HCT116 (cell line): ENCODE measurements at regions not wholly inside any gene's neighbourhood (a gene's known extent, or its start where the extent isn't known, plus 50 kb on each side); places are given as distances from the start of the nearest gene placed in this dataset.

Source experiments
- ATAC-seq: fragments of 200-7000 bp; cut with Tn5 transposase; 2 replicates; pipeline ENCODE4 v1.9.1; 2020; ENCODE audit warnings: mild to moderate bottlenecking, moderate library complexity
- BruUV-seq: library from RNA; stranded (reverse); fragments of 400-500 nt; replicated peaks from 2 replicates; lab custom pipeline; 2021; lab: Mats Ljungman, UMichigan
- CTCF ChIA-PET: fragments of 300-600 bp; sonication (Branson Sonifier 250); formaldehyde crosslinking; loops from one replicate; lab custom pipeline; 2021; ENCODE audit warnings: antibody characterized with exemption; lab: Charles Lee
- POLR2A ChIA-PET: fragments of 300-600, 350-600 bp; sonication (Branson Sonifier 250); formaldehyde crosslinking; loops from one replicate; lab custom pipeline; 2021; ENCODE audit warnings: antibody characterized with exemption; lab: Charles Lee
- RAD21 ChIA-PET, 2 experiments: fragments of 300-600 bp; sonication (Branson Sonifier 250); formaldehyde crosslinking; loops; one replicate each; lab custom pipeline; 2023; ENCODE audit warnings: low total read pairs in 2 of 2; ENCODE audit not compliant: uncharacterized antibody in 2 of 2, unreplicated experiment in 2 of 2, low non-redundant PET in 1 of 2; lab: Charles Lee
- DNase-seq: peaks from one replicate; pipeline ENCODE4 v3.0.0-alpha.2; 2010; ENCODE audit warnings: low read depth, low spot score
- H2AFZ ChIP-seq: fragments of 200-600 bp; shearing (Covaris generic), sonication (generic); 2 replicates; pipeline ENCODE4 v1.6.1; 2017; ENCODE audit warnings: low read depth, mixed run types, mixed read lengths, antibody characterized with exemption, low read length; ENCODE audit not compliant: poor library complexity, severe bottlenecking
- H3K27ac ChIP-seq: 2 replicates; pipeline ENCODE4 v1.5.1; 2012; ENCODE audit warnings: low read depth, low read length
- H3K27me3 ChIP-seq: fragments of 200-600 bp; sonication (generic); 2 replicates; pipeline ENCODE4 v1.6.1; 2016; ENCODE audit warnings: mixed run types, low read length, mixed read lengths; ENCODE audit not compliant: insufficient read depth
- H3K36me3 ChIP-seq, 2 experiments: fragments of 200-500 bp in 1 of 2; fragments of 200-600 bp in 1 of 2; sonication (Bioruptor generic) in 1 of 2; sonication (generic) in 1 of 2; 2 replicates each; pipeline versions ENCODE4 v1.5.1 to v1.6.1; 2014 to 2016; ENCODE audit warnings: low read length in 2 of 2, inconsistent platforms in 1 of 2, mixed read lengths in 1 of 2, mixed run types in 1 of 2; ENCODE audit not compliant: insufficient read depth in 2 of 2, control insufficient read depth in 1 of 2
- H3K4me1 ChIP-seq, 2 experiments: fragments of 200-600 bp in 1 of 2; sonication (generic) in 1 of 2; 2 replicates each; pipeline versions ENCODE4 v1.5.1 to v1.6.1; 2012 to 2017; ENCODE audit warnings: low read length in 2 of 2, inconsistent platforms in 1 of 2, mild to moderate bottlenecking in 1 of 2, mixed read lengths in 1 of 2, mixed run types in 1 of 2, moderate library complexity in 1 of 2; ENCODE audit not compliant: insufficient read depth in 2 of 2, control insufficient read depth in 1 of 2
- H3K4me2 ChIP-seq: fragments of 200-600 bp; sonication (generic); 2 replicates; pipeline ENCODE4 v1.6.1; 2017; ENCODE audit warnings: mixed run types, low read length, mixed read lengths
- H3K4me3 ChIP-seq, 2 experiments: fragments of 200-600 bp in 1 of 2; sonication (generic) in 1 of 2; replicated peaks in 1 of 2; 2 replicates each; pipeline ENCODE4 v1.5.1; 2011 to 2016; ENCODE audit warnings: low read length in 2 of 2, control low read depth in 1 of 2, low read depth in 1 of 2, mild to moderate bottlenecking in 1 of 2, mixed read lengths in 1 of 2, mixed run types in 1 of 2
- H3K79me2 ChIP-seq: fragments of 200-600 bp; sonication (generic); 2 replicates; pipeline ENCODE4 v1.6.1; 2017; ENCODE audit warnings: mild to moderate bottlenecking, mixed run types, low read length, moderate library complexity, mixed read lengths; ENCODE audit not compliant: insufficient read depth
- H3K9ac ChIP-seq: fragments of 200-600 bp; sonication (generic); 2 replicates; pipeline ENCODE4 v1.6.1; 2016; ENCODE audit warnings: low read length, mixed read lengths
- H3K9me2 ChIP-seq: fragments of 200-600 bp; sonication (generic), shearing (Covaris generic); 2 replicates; pipeline ENCODE4 v1.6.1; 2017; ENCODE audit warnings: mixed run types, mild to moderate bottlenecking, moderate library complexity; ENCODE audit not compliant: insufficient read depth
- H3K9me3 ChIP-seq, 2 experiments: fragments of 200-500 bp in 1 of 2; fragments of 200-600 bp in 1 of 2; sonication (Bioruptor generic) in 1 of 2; sonication (generic) in 1 of 2; 2 replicates each; pipeline ENCODE4 v1.6.1; 2014 to 2017; ENCODE audit warnings: low read length in 2 of 2, mixed read lengths in 2 of 2, inconsistent platforms in 1 of 2, low read depth in 1 of 2, mild to moderate bottlenecking in 1 of 2, mixed run types in 1 of 2, moderate library complexity in 1 of 2; ENCODE audit not compliant: control insufficient read depth in 1 of 2, insufficient read depth in 1 of 2
- H4K20me1 ChIP-seq: fragments of 200-600 bp; sonication (generic), shearing (Covaris generic); 2 replicates; pipeline ENCODE4 v1.6.1; 2017; ENCODE audit warnings: mixed run types, mild to moderate bottlenecking, moderate library complexity; ENCODE audit not compliant: insufficient read depth
- CEBPB ChIP-seq: IDR thresholded peaks from 2 replicates; pipeline ENCODE4 v1.6.1; 2012; ENCODE audit warnings: low read depth
- ELF1 ChIP-seq: IDR thresholded peaks from 2 replicates; pipeline ENCODE4 v1.6.1; 2012; ENCODE audit warnings: low read depth, borderline replicate concordance
- FOSL1 ChIP-seq: IDR thresholded peaks from 2 replicates; pipeline ENCODE4 v1.6.1; 2012; ENCODE audit warnings: low read depth
- JUND ChIP-seq: IDR thresholded peaks from 2 replicates; pipeline ENCODE4 v1.6.1; 2012
- POLR2AphosphoS5 ChIP-seq: IDR thresholded peaks from 2 replicates; pipeline ENCODE4 v1.6.1; 2011; ENCODE audit warnings: mild to moderate bottlenecking, low read depth, low read length, moderate library complexity
- SIN3A ChIP-seq: IDR thresholded peaks from 2 replicates; pipeline ENCODE4 v1.6.1; 2012; ENCODE audit warnings: low read depth
- SRF ChIP-seq: IDR thresholded peaks from 2 replicates; pipeline ENCODE4 v1.6.1; 2012; ENCODE audit warnings: low read depth
- TCF7L2 ChIP-seq: IDR thresholded peaks from 2 replicates; pipeline ENCODE4 v1.7.0; 2011; ENCODE audit warnings: borderline replicate concordance, inconsistent platforms; ENCODE audit not compliant: insufficient read depth, insufficient read length; ENCODE audit errors: extremely low read depth
- YY1 ChIP-seq: IDR thresholded peaks from 2 replicates; pipeline ENCODE4 v1.6.1; 2011; ENCODE audit warnings: low read length, low read depth, moderate library complexity, mild to moderate bottlenecking; ENCODE audit not compliant: insufficient replicate concordance; ENCODE audit errors: extremely low read depth
- ZFX ChIP-seq: fragments of 450-650 bp; IDR thresholded peaks from 2 replicates; pipeline ENCODE4 v1.6.1; 2017
- ZNF274 ChIP-seq: fragments of 200-500 bp; sonication (Bioruptor generic); IDR thresholded peaks from 2 replicates; pipeline ENCODE4 v1.6.1; 2014; ENCODE audit warnings: mild to moderate bottlenecking, low read depth, low read length, inconsistent platforms
- intact Hi-C: fragments of 100-400 bp; cut with micrococcal nuclease; formaldehyde crosslinking; loops from 2 replicates; pipeline ENCODE4 v1.10.0; 2022
- TF ChIP-seq, protein P1 (sequence below): IDR thresholded peaks from 2 replicates; pipeline ENCODE4 v1.6.1; 2011; ENCODE audit warnings: mild to moderate bottlenecking, low read length, moderate library complexity; ENCODE audit not compliant: insufficient replicate concordance; ENCODE audit errors: extremely low read depth
- TF ChIP-seq, protein P2 (sequence below), 3 experiments: fragments of 200-600 bp in 1 of 3; sonication (generic) in 1 of 3; IDR thresholded peaks in 2 of 3; conservative IDR thresholded peaks in 1 of 3; 2 replicates each; pipeline ENCODE4 v1.5.1; 2012 to 2017; ENCODE audit warnings: low read depth in 2 of 3, low read length in 2 of 3, antibody characterized with exemption in 1 of 3, borderline replicate concordance in 1 of 3, control low read depth in 1 of 3, mild to moderate bottlenecking in 1 of 3, mixed read lengths in 1 of 3, mixed run types in 1 of 3, moderate library complexity in 1 of 3; ENCODE audit not compliant: insufficient read depth in 1 of 3
- TF ChIP-seq, protein P3 (sequence below): IDR thresholded peaks from 2 replicates; pipeline ENCODE4 v1.6.1; 2012
- TF ChIP-seq, protein P4 (sequence below): IDR thresholded peaks from 2 replicates; pipeline ENCODE4 v1.6.1; 2012

GRCh38 chr13:68806125-68806524 is 1301.5 kb upstream of the ATXN8OS start:
- H4K20me1 ChIP-seq: no peaks in the 10 kb centered on the region
- H3K27ac ChIP-seq: no peak overlapping the region
- H3K36me3 ChIP-seq: no peaks in the 10 kb centered on the region
- H2AFZ ChIP-seq: no peak overlapping the region
- intact Hi-C loops: no loop called here
- DNase-seq (no peak), ATAC-seq (no peak)
- no peak overlapping the region for H3K4me3 ChIP-seq
- no peaks in the 10 kb centered on the region for H3K9me2 ChIP-seq
- H3K9me3 ChIP-seq: no peaks in the 10 kb centered on the region; a peak in 1 of 4 replicates
- H3K4me2 ChIP-seq: no peak overlapping the region
- H3K79me2 ChIP-seq: no peaks in the 10 kb centered on the region
- no peak overlapping the region for H3K9ac ChIP-seq
- no TSS peak for BruUV-seq
- TF ChIP-seq CEBPB (no peak), TCF7L2 (no peak), YY1 (no peak), ZNF274 (no peak), SIN3A (no peak), JUND (no peak), POLR2AphosphoS5 (no peak), SRF (no peak), ELF1 (no peak), FOSL1 (no peak), ZFX (no peak)
- TF ChIP-seq, protein P1, sequence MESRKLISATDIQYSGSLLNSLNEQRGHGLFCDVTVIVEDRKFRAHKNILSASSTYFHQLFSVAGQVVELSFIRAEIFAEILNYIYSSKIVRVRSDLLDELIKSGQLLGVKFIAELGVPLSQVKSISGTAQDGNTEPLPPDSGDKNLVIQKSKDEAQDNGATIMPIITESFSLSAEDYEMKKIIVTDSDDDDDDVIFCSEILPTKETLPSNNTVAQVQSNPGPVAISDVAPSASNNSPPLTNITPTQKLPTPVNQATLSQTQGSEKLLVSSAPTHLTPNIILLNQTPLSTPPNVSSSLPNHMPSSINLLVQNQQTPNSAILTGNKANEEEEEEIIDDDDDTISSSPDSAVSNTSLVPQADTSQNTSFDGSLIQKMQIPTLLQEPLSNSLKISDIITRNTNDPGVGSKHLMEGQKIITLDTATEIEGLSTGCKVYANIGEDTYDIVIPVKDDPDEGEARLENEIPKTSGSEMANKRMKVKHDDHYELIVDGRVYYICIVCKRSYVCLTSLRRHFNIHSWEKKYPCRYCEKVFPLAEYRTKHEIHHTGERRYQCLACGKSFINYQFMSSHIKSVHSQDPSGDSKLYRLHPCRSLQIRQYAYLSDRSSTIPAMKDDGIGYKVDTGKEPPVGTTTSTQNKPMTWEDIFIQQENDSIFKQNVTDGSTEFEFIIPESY: no peak
- TF ChIP-seq, protein P2, sequence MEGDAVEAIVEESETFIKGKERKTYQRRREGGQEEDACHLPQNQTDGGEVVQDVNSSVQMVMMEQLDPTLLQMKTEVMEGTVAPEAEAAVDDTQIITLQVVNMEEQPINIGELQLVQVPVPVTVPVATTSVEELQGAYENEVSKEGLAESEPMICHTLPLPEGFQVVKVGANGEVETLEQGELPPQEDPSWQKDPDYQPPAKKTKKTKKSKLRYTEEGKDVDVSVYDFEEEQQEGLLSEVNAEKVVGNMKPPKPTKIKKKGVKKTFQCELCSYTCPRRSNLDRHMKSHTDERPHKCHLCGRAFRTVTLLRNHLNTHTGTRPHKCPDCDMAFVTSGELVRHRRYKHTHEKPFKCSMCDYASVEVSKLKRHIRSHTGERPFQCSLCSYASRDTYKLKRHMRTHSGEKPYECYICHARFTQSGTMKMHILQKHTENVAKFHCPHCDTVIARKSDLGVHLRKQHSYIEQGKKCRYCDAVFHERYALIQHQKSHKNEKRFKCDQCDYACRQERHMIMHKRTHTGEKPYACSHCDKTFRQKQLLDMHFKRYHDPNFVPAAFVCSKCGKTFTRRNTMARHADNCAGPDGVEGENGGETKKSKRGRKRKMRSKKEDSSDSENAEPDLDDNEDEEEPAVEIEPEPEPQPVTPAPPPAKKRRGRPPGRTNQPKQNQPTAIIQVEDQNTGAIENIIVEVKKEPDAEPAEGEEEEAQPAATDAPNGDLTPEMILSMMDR (IDR thresholded peaks at IDR 0.05 in 2 of 3, conservative IDR thresholded peaks at IDR 0.05 in 1 of 3; ENCODE audit: borderline replicate concordance in 1 of 3, insufficient read depth in 1 of 3, low read depth in 2 of 3, low read length in 2 of 3): no peak
- TF ChIP-seq, protein P3, sequence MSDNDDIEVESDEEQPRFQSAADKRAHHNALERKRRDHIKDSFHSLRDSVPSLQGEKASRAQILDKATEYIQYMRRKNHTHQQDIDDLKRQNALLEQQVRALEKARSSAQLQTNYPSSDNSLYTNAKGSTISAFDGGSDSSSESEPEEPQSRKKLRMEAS: no peak
- TF ChIP-seq, protein P4, sequence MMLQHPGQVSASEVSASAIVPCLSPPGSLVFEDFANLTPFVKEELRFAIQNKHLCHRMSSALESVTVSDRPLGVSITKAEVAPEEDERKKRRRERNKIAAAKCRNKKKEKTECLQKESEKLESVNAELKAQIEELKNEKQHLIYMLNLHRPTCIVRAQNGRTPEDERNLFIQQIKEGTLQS: no peak
- POLR2A ChIA-PET: no interaction called here
- no peaks in the 10 kb centered on the region for H3K27me3 ChIP-seq
- H3K4me1 ChIP-seq: no peaks in the 10 kb centered on the region
- RAD21 ChIA-PET: no interaction called here
- CTCF ChIA-PET: no interaction called here
